Activated CD8-positive, alpha-beta memory T cell treated with anti-CD3 and anti-CD28 coated beads, Interleukin-2, amount 50 U/mL, for 24 hours (primary cell): ENCODE measurements at regions not wholly inside any gene's neighbourhood (a gene's known extent, or its start where the extent isn't known, plus 50 kb on each side); places are given as distances from the start of the nearest gene placed in this dataset.
"Not testable (repeated sequence)": the region's sequence is repeated elsewhere in the genome, so short reads cannot be mapped to it uniquely, and the experiment has no call there.

ENCODE experiments used
- DNase-seq: peaks from one replicate; pipeline ENCODE4 v3.0.0-alpha.2; 2020; ENCODE audit errors: extremely low read depth

DNA sequence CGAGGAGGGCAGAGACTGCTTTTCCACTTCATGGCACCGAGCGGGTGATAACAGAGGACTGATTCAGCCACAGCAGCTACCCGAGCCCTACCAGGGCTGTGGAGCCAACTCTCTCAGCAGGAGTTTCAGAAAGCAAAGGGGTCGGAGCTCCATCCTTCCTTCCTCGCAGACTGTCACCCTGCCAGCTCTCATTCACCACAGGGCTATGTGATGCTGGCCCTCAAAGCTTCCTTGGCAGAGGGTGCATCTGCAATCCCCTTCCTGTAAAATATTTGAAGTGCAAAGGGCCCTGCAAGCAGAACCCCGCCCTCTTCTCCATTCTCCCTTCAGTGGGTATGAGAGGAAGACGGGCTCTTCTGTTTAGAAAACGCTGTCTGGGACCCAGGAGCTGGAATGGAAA, 105.3 kb upstream of the LYZL2 start:
- DNase-seq = no peak

DNA sequence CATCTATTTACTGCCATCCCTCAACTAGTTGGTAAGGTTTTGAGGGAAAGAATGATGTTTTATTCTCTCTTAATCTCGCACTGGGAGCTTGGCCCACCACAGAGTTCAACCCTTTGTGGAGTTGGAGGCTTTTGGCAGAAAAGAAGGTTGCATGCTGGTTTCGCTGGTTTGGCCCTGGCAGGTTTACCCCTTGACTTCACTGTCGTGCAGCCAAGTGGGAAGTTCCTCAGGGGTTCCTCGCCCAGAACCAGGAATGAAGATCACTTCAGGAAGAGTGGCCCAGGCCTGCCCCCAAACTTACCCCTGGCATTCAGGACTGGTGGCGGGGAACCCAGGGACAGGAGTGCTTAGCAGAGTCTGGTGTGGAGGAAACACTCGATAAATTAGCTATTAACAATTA, 103.1 kb upstream of the LYZL2 start:
- no peak for DNase-seq

DNA sequence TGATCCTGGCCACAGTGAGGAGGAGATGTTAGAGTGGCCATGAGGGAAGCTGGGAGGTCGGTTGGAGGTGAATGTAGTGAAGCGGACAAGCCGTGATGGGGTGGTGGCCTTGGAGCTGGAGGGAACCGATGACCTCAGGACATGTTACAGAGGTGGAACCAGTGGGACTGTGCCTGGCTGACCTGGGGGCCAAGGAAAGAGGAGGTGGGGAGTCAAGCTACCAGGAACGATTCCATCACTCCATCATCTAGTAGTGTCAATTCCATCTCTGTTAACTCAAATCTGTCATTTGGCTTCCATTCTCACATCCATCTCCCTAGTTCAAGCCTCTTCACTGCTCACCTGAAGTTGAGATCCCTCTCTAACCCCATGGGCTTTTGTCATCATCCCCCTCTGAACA, 102.4 kb upstream of the LYZL2 start:
- DNase-seq = no peak

DNA sequence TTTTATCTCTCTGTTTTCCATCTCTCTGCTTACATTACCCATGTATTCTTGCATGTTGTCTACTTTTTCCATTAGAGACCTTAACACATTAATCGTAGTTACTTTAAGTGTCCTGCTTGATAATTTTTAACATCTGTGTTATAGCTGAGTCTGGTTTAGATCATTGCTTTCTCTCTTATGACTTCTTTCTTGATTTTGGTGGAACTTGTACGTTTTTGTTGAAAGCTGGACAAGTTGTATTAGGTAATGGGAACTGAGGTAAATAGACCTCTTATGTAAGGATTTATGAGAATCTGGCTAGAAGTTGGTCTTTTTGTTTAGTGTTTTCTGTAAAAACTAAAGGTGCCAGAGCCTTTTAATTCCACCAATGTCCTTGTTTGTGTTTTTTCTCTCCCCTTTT, 100.8 kb upstream of the LYZL2 start:
- no peak for DNase-seq

DNA sequence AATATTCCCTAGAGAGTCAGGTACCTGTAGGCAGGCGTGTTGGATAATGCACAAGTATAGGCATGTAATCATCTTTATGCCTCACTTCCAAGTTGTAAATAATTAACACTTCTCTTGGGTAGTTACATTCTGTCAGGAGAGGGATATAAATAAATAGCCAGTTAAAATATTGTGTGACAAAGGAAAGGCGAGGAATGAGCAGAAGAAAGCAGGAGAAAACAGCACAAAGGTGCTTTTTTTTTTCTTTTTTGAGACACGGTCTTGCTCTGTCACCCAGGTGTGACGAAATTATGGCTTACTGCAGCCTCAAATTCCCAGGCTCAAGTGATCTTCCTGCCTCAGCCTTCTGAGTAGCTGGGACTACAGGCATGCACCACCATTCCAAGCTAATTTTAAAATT, 99.2 kb upstream of the LYZL2 start:
- no peak for DNase-seq

DNA sequence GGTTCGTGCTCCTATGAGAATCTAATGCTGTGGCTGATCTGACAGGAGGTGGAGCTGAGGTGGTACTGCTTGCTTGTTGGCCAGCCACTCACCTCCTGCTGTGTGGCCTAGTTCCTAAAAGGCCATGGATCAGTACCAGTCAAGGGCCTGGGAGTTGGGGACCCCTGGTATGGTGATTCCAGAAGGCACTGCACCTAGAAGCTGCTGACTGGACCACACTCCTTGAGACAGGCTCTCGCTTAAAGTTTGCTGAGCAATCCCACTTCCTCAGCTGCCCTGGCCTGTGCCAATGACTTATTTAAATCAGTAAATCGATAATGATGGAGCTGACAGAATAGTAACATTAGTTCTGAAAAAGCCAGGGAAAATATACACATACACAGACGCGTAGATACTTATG, 98.6 kb upstream of the LYZL2 start:
- no peak for DNase-seq

DNA sequence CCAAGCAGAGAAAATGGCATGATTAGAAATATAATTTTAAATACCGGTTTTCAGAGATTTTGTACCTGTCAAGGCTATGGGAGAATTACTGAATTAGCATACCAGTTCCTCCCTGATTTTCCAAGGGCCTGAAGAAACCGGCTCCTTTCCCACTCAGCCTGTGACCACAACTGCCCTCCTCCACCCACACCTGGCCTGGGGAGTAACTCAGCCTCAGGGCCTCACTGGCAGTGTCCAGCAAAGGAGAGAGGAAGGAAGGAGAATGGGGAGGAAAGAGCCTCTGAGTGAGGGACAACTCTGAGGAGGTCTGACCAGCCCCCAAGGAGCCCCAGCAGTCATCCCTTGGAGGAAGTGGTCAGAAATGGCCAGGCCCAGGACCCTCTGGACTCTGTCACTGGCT, 98.0 kb upstream of the LYZL2 start:
- no peak for DNase-seq

DNA sequence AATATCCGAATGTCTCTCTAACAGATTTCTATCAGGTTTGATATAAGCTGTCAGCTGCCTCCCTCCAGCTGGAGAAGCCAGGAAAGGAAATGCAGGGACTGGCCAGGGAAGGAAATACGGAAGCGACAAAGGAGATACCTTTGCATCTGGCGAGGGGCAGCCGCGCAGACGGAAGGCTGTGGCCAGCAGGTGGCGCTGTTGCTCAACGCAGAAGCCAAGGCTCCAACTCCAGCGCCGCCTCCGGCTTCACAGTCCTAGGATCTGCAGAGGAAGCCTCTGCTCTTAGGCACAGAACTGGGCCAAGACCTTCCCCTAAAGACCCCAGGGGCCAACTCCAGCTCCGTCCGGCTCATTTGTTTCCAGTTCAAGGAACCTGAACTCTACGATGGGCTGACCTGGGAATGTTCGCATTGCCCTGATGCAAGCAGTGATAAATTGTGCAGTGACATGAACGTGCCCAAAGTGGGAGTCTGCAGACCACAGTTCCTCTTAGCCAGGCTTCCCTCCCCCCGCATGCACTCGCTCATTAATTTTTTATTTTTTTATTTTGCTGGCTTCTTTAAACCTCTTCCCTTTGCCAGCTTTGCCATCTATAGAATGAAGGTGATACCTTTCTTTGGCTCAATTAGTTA, 97.3 kb upstream of the LYZL2 start:
- peak; percentile 66 for DNase-seq

DNA sequence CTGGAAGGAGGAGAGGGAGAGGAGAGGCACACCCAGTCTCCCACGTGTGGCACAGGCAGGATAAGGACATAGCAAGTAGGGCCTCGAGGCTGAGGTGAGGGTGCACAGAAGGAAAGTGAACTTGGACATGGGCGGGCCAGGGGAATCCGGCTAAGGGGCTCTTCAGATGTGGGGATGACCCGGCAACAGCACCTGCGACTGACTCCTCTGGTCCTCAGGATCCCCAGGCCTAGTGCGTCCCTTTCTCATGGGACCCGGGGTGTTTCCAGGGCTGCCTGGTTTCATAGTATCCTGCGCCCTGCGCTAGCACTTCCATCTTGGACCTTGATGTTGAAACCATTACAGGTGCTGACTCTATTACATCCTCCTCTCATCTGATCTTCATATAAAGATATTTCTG, 96.1 kb upstream of the LYZL2 start:
- DNase-seq = no peak

DNA sequence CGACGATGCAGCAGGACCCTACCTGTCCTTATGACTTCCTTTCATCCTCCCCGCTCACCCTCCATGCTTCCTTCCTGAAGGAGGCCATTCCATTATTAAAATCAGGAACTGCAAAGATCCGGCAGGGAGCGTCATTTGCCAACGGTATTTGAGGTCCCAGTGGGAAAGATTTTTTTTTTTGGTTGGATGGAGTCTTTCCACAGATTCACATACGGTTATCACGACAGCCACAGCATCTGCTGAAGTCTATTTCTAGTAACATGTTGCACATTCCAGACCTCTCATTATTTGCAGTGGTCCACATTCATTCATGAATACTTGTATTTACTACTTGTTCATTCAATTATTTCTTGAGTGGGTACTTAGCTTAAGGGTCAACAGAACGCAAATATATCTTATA, 94.7 kb upstream of the LYZL2 start:
- DNase-seq = no peak

DNA sequence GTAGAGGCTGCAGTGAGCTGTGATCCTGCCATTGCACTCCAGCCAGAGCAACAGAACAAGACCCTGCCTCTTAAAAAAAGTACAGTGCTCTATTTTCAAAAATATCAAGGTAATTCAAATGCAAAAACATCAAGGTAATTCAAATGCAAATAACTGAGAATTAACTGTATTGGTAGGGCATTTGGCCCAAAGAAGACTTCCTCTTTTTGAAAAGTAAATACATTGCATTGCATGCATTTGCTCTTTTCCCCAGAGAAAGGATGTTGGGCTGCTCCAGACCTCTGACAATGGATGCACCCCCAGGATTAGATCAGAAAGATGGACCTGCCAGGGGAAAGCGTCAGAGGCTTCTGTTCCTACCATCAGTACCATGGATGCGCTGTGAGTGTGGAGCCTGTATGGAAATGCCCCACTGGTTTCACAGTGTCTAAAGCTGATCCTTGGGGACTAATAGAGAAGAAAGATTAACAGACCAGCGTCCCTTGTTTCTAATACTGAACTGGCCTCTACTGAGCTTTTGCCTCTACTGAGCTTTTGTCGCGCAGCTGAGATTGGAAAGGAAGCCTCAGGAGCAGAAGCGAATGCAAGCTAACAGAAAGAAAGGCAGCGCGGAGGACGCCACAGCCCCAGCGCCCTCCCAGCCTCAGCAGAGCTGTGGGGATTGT, 93.5 kb upstream of the LYZL2 start:
- no peak for DNase-seq

DNA sequence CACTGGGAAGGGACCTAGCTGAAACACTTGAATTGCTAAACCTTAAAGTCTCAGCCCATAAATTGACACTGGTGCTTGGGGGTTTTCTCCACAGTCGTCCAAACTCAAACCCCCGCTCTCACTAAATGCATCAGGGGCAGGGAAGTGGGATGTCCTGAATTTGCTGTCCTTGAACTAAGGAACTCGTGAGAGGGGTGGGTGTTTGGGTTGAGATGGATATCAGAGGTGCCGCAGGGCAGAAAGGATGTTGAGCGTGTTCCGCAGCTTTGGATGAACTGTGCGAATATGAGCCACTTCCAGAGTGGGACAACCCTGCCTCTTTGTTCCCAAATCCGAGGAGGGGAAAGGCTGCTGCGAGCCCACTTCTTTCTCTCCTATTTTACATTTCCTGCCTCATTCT, 90.3 kb upstream of the LYZL2 start:
- no peak for DNase-seq

DNA sequence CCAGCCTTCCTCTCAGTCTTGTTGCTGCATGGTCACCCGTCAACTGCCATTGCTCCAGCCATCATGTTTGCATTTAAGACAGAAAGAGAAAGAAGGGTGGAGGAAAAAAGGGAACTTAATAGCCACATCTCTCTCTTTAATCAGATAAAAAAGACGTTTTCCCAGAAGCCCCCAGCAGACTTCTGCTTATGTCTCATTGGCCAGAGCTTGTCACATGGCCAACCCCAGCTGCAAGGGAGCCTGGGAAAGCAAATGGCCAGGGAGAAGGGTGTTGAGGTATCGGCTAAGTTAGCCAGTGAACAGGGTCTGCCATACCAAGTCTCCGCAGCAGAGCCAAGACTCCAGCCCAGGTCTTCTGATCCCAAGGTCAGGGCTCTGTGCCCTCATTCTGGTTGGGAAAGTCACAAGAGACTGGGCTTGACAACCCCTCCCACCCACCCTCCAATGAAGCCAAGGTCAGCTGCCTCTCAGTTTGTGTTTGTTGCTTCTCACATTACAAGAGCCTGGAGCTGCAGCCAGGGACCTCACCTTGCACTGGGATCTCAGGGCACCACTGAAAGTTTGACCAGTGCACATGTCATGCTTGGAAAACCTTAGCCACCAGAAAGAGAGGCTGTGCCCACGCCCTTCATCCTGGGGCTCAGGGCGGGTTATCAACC, 80.3 kb upstream of the LYZL2 start:
- no peak for DNase-seq

DNA sequence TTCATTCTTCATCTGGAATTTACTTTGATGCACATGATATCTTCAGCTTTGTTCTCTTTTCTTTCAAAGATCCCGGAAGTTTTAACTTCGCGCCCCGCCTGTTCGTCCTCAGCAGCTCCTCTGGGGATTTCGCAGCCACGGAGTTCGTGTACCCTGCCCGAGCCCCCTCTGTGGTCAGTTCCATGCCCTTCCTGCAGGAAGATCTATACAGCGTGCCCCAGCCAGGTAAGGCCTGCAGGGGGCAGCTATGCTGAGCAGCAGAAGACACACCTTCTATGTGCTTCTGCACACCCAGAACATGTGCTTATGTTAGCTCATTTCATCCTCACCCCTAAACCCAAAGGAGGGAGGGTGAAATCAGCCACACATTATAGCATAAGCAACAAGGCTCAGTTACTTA, 79.7 kb upstream of the LYZL2 start:
- DNase-seq = no peak

DNA sequence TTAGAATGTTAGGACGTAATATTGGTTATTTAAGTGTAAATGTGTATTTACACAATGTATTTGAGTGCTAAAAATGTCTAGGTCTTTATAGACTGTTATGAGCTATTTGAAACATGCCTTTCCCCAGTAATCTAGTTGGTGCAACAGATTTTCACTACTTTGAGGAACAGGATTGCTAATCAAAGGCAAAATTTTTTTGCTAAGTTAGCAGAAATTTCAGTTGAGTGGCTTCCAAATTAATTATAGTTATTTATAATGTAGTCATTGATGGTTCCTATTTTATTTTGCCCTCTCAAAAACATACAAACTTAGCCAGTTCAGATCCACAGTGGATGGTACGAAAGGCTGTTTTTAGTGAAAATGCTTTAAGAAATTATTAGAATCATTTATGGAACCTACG, 78.7 kb upstream of the LYZL2 start:
- DNase-seq = no peak

DNA sequence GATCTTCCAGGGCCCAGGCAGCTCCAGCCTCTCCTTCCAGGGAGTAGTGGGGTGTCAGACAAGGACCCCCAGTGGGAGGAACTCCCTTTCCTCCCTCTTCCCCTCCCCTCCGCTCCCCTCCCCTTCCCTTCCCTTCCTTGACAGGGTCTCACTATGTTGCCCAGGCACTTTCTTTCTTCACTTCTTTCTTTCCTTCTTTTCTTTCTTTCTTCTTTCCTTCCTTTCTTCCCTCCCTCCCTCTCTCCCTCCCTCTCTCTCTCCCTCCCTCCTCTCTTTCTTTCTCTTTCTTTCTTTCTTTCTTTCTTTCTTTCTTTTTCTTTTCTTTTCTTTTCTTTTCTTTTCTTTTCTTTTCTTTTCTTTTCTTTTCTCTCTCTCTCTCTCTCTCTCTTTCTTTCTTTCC, 76.6 kb upstream of the LYZL2 start:
- DNase-seq = not testable (repeated sequence)

DNA sequence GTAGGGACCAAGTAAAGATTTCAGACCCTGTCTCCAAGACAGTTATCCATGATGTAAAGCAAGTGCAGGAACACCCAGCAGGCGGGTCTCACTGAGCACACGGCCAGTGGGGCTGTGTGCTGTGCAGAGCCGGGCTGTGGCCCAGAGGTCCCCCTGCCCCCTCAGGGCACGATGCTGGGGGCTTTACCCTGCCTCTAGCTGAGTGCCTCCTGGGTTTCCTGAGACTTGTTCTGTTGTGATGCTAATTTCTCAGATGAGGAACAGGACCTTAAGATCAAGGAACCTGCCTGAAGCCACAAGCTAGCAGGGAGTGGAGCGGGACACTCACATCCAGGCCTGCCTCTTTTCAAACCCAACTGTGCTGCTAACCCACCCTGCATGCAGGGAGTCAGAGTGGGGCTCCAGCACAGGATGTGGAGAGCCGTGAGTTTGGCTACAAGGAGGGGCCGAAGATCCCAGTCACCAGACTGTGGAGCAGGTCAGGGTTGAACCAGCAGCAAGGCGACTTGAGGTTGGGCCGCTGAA, 76.1 kb upstream of the LYZL2 start:
- no peak for DNase-seq

DNA sequence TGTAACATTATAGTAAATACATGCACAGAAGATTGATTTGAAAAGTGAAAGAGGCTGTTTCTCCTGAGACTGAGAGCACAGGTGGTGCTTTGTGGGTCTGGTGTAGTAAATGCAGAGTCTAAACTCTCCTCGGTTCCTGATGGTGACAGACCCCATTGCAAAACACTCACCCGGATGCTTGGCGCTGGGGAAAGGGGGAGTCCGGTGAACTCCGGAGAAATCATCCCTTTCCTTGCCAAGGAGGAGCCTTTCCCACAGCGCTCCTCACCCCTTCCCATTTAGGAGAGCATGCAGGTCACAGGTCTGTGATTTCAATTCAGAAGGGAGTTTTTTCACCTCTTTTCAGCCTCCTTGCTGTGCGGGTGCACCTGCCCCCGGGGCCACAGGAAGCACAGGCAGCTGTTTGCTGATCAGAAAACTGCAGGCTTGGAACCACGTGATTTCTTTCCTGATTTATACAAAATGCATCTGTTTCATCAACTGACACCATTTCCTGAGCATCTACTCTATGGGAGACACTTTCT, 75.6 kb upstream of the LYZL2 start:
- DNase-seq = no peak

DNA sequence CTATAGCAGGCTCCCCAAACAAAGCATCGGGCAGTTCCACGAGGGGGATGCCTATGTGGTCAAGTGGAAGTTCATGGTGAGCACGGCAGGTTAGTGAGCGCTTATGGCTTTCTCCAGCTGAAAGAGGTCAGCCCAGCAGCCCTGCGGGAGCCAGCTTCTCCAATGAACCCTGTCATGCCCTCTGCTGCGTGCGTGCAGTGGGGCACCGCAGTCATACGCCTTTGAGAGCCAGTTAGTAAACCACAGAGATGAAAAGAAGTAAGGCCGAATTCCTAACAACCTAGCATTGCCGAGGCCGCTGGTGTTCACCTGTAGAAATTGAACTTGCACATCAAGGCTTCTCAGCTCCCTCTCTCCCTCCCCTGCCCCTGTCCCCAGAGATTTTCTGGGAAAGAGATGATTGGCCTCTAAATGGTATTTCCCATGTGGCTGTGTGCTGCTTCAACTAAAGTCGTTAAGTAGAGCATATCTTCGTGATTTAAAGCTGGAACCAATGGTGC, 75.1 kb upstream of the LYZL2 start:
- not testable (repeated sequence) for DNase-seq

DNA sequence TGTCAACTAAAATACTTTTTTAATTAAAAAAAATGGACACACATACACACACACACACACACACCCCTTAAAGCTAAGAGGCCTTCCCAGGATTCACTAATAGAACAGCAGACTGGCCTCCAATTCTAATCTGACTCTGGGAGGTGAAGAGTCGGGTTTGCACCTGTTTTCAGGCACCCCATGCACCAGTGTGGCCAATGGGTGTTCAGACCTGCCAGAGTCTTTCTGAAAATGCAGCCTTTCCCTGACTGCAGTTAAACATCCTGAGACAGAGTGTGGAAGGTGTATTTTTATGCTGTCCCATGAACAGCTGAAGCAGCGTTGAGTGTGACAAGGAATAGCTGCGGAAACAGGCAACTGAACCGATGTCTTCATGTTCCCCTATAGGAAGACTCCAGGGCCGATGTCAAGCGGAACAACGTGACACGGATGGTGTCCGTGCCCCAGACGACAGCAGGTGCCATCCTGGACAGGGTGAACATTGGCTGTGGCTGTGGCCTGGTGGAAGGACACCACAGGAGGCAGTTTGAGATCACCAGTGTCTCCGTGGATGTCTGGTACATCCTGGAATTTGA, 74.6 kb upstream of the LYZL2 start:
- DNase-seq = no peak

DNA sequence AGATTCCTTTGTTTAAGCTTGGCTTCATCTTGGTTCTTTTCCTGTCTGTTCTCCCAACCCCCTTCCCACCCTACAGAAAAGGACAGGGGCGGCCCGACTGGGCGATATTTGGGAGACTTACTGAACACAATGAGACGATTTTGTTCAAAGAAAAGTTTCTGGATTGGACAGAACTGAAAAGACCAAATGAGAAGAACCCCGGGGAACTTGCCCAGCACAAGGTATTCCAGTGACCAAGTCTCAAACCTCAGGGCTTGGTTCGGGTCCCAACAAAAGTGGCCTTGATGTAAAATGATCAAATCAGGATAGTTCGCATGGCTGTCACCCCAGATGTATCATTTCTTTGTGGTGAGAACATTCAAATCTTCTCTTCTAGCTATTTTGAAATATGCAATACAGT, 73.9 kb upstream of the LYZL2 start:
- not testable (repeated sequence) for DNase-seq

DNA sequence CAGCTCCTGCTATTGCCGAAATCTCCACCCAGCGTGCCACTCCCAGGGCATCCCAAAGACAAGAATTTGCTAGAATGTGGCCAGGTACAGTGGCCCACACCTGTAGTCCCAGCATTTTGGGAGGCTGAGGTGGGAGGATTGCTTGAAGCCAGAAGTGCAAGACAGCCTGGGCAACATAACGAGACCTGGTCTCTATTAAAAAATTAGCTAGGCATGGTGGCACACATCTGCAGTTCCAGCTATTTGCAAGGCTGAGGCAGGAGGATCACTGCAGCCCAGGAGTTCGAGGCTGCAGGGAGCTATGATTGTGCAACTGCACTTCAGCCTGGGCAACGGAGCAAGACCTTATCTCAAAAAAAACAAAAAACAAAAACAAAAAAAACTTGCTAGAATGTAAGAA, 73.3 kb upstream of the LYZL2 start:
- no peak for DNase-seq
